ENCODE measurements at regions not wholly inside any gene's neighbourhood (a gene's known extent, or its start where the extent isn't known, plus 50 kb on each side); places are given as distances from the start of the nearest gene placed in this dataset.

DNA sequence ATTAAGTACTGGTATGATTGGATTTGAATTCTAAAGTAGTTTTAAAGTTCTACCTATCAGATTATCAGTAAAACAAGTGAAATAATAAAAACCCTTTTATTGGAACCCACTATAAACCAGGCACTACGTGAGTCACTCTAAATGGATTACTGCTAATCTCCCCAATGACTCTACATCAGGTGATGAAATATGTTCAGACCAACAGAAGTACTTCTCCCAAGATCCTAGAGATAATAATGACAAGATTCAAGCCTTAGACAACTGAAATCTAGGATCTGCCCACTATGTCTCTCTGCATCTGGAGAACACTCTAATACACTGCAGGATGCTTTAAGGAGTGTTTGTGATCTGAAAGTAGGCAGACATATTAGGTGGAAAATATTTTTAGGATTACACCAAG lies 652.1 kb upstream of the CHORDC1 start:
- no peak for DNase-seq (ENCODE audit: low read depth)

DNA sequence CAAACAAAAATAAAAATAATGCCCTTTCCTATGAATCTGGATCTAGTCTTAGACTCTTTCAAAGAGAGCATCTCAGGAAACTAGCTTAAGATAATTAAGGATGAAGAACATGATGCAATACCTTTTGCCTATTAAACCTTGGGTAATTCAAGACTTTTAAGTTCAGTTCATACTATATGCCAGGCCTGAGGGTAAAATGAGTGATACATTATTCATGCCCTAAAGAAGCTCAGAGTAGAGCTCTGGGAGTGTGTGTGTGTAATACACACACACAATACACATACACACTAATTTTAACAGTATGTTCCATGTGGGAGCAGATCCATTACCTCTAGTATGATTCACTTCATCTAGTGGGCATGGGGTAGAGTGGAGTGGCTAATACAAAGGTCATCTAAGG lies 651.4 kb upstream of the CHORDC1 start:
- DNase-seq (ENCODE audit: low read depth): no peak

DNA sequence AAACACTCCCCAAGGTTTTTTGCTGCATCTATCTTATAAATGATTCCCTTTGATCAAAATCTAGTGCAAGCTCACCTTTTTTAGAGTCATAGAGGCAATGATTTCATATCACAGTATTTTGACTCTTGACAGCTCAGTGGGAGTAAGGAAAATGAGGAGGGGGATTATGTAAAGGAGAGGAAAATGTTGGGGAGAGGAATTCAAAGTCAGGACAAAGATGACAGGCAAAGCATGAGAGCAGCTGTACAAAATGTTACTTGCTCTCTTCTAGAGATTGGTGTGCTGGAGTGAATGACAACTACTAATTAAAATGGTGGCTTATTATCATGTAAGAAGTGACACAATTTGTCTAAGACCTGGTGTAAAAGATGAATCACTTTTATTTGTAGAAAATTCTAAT lies 644.6 kb upstream of the CHORDC1 start:
- DNase-seq (ENCODE audit: low read depth): no peak

DNA sequence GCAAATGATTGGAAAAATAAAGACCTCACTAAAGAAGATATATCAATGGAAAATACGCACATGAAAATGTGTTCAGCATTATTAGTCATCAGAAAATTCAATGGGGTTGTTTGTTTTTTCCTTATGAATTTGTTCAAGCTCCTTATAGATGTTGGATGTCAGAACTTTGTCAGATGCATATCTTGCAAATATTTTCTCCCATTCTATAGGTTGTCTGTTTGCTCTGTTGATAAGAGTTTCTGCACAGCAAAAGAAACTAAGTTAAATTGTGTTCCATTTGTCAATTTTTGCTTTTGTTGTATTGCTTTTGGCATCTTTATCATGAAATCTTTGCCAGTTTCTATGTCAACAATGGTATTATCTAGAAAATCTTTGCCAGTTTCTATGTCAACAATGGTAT lies 633.9 kb upstream of the CHORDC1 start:
- DNase-seq (ENCODE audit: low read depth): no peak

DNA sequence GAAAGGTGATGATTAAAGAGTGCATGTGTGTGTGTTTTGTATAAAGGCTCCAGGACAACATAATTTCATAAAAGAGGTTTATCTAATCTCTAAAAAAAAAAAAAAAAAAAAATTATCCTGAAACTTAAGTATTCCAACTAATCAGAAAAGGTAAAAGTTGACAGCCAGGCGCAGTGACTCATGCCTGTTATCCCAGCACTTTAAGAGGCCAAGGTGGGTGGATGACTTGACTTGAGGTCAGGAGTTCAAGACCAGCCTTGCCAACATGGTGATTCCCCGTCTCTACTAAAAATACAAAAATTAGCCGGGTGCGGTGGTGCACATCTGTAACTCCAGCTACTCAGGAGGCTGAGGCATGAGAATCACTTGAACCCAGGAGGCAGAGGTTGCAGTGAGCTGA lies 632.7 kb upstream of the CHORDC1 start:
- no peak for DNase-seq (ENCODE audit: low read depth)

DNA sequence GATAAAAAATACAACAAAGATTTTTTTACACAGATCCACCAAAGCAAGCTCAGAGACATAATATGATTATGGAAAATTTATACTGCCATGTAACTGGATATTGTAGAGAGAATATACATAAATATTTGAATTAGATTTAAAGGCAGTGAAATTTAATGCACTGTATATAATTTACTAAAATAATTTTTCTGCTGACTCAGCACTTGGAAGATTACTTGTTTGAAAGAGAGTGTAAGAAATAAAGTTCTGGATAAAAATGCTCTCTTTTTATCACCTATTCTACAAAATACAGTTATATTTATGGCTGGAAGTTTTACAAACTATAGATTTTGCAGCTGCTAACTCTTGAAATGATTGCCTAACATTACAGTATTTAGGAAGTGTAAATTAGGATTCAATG lies 628.3 kb upstream of the CHORDC1 start:
- no peak for DNase-seq (ENCODE audit: low read depth)

DNA sequence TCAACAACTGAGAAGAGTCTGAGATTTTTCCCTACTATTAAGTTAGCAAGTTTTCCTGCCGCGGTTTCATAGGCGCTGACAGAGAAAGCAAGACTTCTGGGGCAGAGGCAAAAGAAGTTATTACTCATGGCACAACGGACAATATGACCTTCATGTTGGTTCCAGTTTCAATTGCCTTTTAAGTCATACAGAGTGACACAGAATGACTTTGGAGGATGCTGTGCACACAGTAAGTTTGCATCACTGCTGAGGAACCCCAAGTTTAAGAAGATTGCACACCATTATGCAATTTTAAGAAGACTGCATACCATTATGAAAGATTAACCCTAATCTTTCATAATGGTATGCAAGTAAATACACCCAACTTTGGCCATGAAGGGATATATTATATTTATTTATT lies 626.5 kb upstream of the CHORDC1 start:
- DNase-seq (ENCODE audit: low read depth): no peak

DNA sequence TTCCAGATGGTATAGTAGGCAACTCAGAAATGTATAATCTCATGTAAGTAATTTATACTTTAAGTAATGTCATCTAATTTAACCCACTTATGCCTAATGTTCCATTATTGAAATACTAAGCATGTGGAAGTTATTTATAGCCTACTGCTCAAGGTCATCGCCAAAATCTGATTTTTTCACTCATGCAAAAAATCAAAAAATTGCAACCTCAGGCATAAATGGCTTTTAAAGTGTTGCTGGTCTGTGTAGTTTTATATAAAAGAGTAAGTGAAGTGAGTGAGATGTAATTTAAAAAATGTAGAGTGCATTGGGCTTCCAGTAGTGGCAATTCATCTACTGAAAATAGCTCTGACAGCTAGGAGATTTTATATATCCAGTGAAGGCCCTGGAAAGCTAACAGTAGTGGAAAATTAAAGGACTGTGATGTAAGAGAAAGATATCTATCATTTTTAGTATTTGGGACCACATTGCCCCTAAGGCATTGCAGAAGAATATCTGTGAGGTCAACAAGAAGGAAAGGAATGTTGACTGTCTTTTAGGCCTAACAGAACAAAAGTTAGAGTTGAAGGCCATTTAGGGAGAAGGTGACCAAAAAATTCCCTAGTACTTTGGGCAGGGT lies 624.5 kb upstream of the CHORDC1 start:
- no peak for DNase-seq (ENCODE audit: low read depth)

DNA sequence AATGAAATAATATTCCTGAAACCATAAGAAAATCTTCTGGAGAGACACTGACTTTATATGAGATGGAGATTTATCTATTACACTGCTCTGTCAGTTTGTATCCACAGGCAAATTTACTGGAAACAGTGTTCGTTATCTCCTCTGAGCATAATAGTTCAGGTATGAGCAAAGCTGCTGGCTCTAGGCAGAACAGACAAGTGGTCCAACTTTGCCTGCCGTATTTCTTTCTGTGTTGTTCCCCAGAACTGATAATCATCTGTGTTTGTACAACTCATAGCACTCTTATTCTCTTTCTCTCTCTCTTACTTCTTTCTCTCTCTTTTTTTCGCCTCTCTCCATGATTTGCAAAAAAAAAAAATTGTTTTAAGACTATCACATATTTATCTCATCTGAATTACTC lies 623.8 kb upstream of the CHORDC1 start:
- DNase-seq (ENCODE audit: low read depth): no peak

DNA sequence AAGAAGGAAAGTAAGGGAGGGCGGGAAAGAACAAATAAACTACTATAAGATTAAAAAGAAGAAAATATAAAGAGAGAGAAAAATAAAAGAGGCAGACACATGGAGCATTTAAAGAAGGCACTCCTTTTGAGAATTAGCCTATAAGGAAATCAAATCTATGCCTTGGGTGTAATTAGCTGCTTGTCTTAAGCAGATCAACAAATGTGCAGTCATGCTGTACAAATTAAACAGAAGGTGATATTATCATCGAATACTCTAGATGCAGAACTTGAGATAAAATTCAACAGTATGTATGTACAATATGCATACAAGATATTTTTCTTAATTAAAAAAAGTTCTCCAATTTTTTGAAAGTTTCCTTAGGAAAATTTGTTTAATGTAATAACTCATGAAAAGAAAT lies 623.0 kb upstream of the CHORDC1 start:
- DNase-seq (ENCODE audit: low read depth): no peak

DNA sequence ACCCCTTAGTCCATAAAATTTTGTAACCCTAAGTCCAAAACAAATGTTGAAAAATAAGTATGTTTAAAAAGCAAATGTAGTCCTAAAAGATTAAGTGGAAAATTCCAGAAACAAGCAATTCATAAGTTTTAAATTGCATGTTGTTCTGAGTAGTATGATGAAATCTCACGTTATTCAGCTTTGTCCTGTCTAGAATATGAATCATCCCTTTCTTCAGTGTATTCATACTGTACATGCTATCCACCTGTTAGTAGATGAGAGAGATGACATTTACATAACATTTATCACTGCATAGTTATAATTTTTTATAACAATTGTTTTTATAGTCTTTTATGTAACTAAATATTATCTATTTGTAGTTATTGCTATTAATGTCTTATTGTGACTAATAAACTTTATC lies 622.3 kb upstream of the CHORDC1 start:
- no peak for DNase-seq (ENCODE audit: low read depth)

DNA sequence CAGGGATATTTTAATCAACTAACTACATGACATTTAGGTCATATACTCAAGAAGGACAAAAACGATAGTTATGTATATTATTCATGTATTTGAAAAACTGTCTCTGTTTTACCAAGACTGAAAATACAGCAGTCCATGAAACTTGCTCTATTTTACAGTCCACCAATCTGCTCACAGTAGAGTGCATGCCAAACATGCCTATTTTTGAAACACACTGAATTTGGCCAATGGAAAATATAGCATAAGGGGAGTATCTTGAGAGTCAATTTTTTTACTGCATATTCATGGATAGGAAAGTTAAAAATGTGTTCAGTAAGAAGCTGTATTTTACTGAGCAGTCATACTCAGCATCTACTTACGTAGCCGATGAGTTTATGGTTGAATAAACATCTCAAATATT lies 621.2 kb upstream of the CHORDC1 start:
- DNase-seq (ENCODE audit: low read depth): no peak

DNA sequence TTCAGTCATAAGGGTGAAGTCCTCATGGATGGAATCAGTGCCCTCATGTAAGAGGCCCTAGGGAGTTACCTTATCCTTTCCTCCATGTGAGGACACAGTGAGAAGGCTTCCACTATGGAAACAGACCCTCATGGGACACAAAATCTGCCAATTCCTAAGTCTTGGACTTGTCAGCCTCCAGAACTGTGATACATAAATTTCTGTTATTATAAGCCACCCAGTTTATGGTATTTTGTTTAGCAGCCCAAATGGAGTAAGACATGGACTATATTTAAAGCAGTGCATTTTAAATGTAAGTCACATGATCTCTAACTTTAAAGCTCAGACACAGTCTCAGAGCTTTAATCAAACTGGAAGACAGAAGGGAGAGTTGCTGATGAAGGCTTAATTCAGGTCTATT lies 619.8 kb upstream of the CHORDC1 start:
- no peak for DNase-seq (ENCODE audit: low read depth)

DNA sequence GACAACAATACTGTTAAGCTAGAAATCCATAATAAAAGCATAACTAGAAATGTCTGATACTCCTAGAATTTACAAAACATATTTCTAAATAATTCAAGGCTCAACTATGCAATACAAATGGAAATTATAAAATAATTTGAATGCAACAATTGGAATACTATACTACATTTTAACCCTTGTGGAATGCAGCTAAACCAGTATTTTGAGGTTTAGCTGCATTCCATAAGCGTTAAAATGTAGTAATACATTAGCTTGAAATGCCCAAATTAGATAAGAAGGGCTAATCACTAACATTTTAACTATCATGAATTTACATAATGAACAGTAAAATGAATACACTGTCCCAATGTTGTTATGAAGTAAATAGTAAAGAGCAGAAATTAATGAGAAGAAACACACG lies 617.2 kb upstream of the CHORDC1 start:
- DNase-seq (ENCODE audit: low read depth): no peak

DNA sequence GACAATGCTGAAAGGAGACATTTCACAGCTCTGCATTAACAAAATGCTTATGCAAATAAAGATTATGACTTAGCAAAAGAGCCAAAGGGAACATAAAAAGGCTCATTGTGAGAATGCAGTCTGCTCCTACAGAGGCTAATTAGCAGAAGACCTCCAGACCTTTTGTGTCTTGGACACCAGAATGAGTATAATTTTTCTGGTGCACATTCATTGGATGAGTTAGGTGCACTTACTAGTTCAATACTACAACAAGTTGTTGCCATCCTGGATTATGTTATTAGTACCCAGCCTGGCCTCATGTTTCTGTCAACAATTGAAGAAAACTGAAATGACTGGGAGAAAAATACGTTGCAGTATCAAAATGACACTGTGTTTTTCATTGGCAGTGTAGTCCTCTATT lies 613.2 kb upstream of the CHORDC1 start:
- DNase-seq (ENCODE audit: low read depth): no peak

DNA sequence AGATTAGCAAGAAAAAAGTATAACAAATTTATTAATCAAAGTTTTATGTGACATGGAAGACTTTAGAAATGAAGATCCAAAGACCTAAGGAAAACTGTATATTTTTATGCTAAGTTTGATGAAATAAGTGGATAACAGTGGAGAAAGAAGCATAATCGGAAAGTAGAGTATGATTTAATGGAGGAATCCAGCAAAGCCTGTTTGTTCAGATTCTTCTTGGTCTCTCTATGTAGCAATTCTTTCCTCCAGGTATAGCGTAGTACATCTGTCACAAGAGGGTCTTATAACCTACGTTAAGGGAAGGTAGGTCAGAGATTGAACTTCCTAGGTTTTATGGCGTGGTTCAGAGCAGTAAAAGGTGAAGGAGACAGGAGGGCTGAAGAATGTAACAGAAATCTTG lies 600.6 kb upstream of the CHORDC1 start:
- no peak for DNase-seq (ENCODE audit: low read depth)

DNA sequence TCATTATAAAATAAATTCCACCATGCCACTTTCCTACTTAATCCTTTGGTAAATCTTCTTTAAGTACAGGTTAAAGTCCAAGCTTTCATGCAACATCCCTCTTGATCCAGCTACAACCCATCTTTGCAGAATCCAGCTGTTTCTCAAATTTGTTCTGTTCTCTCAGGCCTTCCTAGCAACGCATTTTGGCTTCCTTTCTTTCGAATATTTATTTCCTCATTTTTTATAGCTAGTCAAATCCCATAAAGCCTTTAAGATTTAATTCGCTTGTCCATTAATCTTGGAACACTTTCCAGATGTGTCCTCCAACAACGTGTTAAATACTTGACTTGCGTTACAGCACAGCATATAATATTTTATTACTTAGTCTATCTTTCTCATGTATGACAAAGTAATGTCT lies 600.1 kb upstream of the CHORDC1 start:
- no peak for DNase-seq (ENCODE audit: low read depth)

DNA sequence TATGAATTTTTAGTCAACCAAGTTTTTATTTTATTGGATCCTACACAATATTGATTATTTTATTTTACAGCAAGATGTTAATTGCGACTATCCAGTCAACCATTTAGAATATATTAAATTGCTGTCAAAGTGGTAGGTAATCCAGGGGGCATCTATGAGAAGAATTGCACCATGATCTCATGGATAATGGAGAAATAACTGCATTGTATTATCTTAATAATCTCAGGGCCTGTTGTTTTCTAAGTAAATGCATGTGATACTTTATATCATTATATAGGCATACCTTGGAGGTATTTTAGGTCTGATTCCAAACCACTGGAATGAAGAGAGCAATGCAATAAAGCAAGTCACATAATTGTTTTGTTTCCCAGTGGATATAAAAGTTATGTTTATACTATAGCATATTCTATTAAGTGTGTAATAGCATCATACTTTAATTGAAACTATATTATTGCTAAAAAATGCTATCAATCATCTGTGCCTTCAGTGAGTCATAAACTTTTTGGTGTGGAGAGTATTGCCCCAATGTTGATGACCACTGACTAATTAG lies 595.4 kb upstream of the CHORDC1 start:
- no peak for DNase-seq (ENCODE audit: low read depth)

DNA sequence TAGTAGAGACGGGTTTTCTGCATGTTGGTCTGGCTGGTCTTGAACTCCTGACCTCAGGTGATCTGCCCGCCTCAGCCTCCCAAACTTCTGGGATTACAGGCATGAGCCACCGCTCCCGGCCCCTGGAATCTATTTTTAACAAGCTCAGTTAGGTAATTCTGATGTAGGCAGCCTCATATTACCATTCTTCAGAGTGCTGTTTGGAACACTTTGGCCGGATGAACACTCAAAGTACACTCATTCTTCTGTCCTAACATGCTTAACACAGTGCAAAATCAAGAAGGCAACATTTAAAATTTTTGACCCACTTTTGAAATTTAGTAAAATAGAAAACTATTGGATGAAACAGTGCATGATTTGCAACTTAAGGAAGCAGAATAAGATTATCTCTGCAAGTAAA lies 586.7 kb upstream of the CHORDC1 start:
- DNase-seq (ENCODE audit: low read depth): no peak

DNA sequence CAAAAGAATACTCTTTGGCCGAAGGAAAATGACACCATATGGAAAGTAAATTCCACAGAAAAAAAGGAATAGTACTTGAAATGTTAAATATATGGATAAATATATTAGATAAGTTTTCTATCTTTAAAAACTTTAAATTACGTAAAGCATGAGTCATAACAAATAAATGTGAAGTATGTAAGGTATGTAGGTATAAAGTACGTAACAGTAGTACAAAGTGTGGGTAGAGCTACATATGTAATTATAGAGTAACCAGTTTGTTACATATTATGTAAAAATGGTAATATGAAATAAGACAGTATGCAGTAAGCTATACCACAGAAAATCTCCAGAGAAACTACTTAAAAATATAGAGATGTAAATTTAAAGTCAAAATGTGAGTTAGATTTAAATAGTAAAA lies 582.3 kb upstream of the CHORDC1 start:
- no peak for DNase-seq (ENCODE audit: low read depth)

DNA sequence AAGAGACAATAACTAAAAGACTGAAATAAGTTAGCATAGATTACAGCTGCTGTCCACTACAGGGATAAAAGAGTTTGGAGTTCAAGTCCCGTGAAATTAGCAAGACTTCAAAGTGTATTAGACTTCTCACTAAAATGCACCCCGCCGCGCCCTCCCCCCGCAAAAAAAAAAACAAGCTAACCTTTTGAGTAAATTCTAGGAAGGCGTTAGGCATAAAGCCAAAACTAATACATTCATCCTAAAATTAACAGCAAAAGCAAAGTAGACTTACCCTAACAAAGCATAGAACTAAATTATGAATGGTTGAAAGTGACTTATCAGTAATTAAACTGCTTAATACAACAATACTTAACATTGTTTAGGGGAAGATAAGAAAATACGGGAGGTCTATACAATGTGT lies 581.0 kb upstream of the CHORDC1 start:
- no peak for DNase-seq (ENCODE audit: low read depth)

DNA sequence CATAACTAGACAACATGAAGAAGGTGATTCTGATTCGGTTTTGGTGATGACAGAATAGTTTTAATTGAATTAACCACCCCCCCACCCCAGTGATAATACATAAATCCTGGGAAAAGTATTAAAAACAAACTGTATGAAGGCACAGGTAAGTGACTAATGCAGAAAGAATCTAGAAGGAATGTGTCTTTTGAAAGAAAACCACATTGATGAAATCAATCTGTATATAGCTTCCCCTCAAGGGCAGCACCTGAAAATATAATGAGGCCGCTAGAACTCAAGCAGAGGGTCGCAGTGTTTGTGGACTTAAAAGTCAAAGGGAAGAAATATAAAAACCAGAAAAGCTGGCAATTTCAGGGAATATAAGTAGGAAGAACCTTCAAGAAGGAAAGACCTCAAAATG lies 580.5 kb upstream of the CHORDC1 start:
- DNase-seq (ENCODE audit: low read depth): no peak

DNA sequence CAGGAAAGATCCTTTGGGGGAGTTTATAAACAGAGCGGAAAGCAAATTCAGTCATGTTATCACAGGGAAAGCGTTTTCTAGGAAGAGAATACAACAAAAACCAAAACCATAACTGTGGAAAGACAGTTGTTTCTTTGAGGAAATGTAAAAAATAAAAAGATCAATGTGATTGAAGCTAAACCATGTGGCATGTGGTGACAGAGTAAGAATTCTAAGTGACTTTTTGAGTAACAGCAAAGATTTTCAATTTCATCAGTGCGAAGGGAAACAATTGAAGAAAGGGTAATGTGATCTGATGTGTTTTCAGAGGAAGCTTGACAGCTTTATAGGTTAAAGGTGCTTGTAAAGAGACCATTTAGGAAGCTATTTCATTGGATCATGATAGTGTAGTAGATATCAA lies 575.9 kb upstream of the CHORDC1 start:
- DNase-seq (ENCODE audit: low read depth): no peak

DNA sequence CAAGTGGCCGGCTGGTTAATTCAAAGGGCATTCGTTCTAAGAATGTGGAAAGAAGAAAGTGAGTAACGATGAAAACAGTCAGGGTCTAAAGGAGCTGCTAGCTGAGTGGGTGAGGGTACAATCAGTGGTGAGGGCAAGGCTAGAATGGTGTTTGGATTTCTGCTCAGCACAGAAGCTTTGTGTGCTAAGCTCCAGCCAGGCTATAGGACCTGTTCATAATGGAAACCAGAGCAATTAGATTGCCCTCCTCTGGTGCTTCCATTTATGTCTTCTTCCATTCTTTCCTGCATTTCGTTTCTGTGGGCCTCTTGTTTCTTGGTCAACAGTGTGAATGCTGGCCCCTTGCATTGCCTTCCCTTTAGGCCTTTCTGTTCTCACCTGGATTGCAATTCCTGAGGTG lies 572.9 kb upstream of the CHORDC1 start:
- DNase-seq (ENCODE audit: low read depth): no peak
